SK-N-SH (cell line): ENCODE measurements at regions not wholly inside any gene's neighbourhood (a gene's known extent, or its start where the extent isn't known, plus 50 kb on each side); places are given as distances from the start of the nearest gene placed in this dataset.

ENCODE experiments used
- CTCF ChIA-PET: fragments of 300-600, 350-600 bp; formaldehyde crosslinking; extraction: SDS; loops from one replicate; lab custom pipeline; 2021; lab: Yijun Ruan, JAX
- POLR2A ChIA-PET: fragments of 350-600 bp; sonication (Branson Sonifier 250); formaldehyde crosslinking; extraction: SDS; loops from one replicate; lab custom pipeline; 2020; ENCODE audit warnings: antibody characterized with exemption, inconsistent platforms; lab: Yijun Ruan, JAX
- DNase-seq: peaks from one replicate; pipeline ENCODE4 v3.0.0; 2012
- H2AFZ ChIP-seq: fragments of 200-600 bp; sonication (generic); 2 replicates; pipeline ENCODE4 v1.8.1; 2016; ENCODE audit warnings: antibody characterized with exemption, mild to moderate bottlenecking, low read depth
- H3F3A ChIP-seq: fragments of 200-600 bp; sonication (generic); replicated peaks from 2 replicates; pipeline ENCODE3; 2016; ENCODE audit warnings: antibody characterized with exemption, mild to moderate bottlenecking; ENCODE audit not compliant: insufficient read depth
- H3K27ac ChIP-seq, 2 experiments: fragments of 200-500 bp in 1 of 2; fragments of 200-600 bp in 1 of 2; sonication (Bioruptor generic) in 1 of 2; sonication (generic), shearing (Covaris generic) in 1 of 2; 2 replicates each; pipeline versions ENCODE4 v1.5.1 to v1.6.1; 2014 to 2016; ENCODE audit warnings: low read depth in 2 of 2, inconsistent platforms in 1 of 2, low read length in 1 of 2, mild to moderate bottlenecking in 1 of 2, mixed read lengths in 1 of 2
- H3K27me3 ChIP-seq: fragments of 200-600 bp; sonication (generic), shearing (Covaris generic); 2 replicates; pipeline ENCODE4 v1.6.1; 2016; ENCODE audit warnings: mixed run types; ENCODE audit not compliant: insufficient read depth
- H3K36me3 ChIP-seq, 2 experiments: fragments of 200-500 bp in 1 of 2; fragments of 200-600 bp in 1 of 2; sonication (Bioruptor generic) in 1 of 2; sonication (generic) in 1 of 2; replicated peaks in 1 of 2; 2 replicates each; pipeline versions ENCODE3 to v1.5.1; 2014 to 2016; ENCODE audit warnings: low read length in 1 of 2, mild to moderate bottlenecking in 1 of 2; ENCODE audit not compliant: insufficient read depth in 2 of 2, control insufficient read depth in 1 of 2
- H3K4me1 ChIP-seq, 2 experiments: fragments of 200-500 bp in 1 of 2; fragments of 200-600 bp in 1 of 2; sonication (Bioruptor generic) in 1 of 2; sonication (generic), shearing (Covaris generic) in 1 of 2; 2 replicates each; pipeline versions ENCODE4 v1.5.1 to v1.6.1; 2014 to 2016; ENCODE audit warnings: low read depth in 1 of 2, low read length in 1 of 2, mixed run types in 1 of 2; ENCODE audit not compliant: insufficient read depth in 2 of 2, control insufficient read depth in 1 of 2
- H3K4me2 ChIP-seq: fragments of 200-600 bp; sonication (generic), shearing (Covaris generic); 2 replicates; pipeline ENCODE4 v1.6.1; 2017; ENCODE audit warnings: mixed run types
- H3K4me3 ChIP-seq, 2 experiments: fragments of 200-500 bp in 1 of 2; fragments of 200-600 bp in 1 of 2; sonication (Bioruptor generic) in 1 of 2; sonication (generic), shearing (Covaris generic) in 1 of 2; 2 replicates each; pipeline versions ENCODE4 v1.5.1 to v1.8.1; 2014 to 2016; ENCODE audit warnings: low read depth in 2 of 2, inconsistent platforms in 1 of 2, low read length in 1 of 2, mild to moderate bottlenecking in 1 of 2, mixed read lengths in 1 of 2, moderate library complexity in 1 of 2
- H3K79me2 ChIP-seq: fragments of 200-600 bp; sonication (generic); 2 replicates; pipeline ENCODE4 v1.8.1; 2017; ENCODE audit warnings: mild to moderate bottlenecking; ENCODE audit not compliant: insufficient read depth
- H3K9ac ChIP-seq: fragments of 200-600 bp; sonication (generic); 2 replicates; pipeline ENCODE4 v1.6.1; 2017; ENCODE audit warnings: mixed run types
- H3K9me2 ChIP-seq: fragments of 200-600 bp; sonication (generic); 2 replicates; pipeline ENCODE4 v1.6.1; 2017; ENCODE audit warnings: mixed run types
- H3K9me3 ChIP-seq: fragments of 200-600 bp; sonication (generic); 2 replicates; pipeline ENCODE4 v1.6.1; 2017; ENCODE audit warnings: mixed run types, mild to moderate bottlenecking, moderate library complexity
- H4K20me1 ChIP-seq: fragments of 200-600 bp; sonication (generic); 2 replicates; pipeline ENCODE4 v1.6.1; 2017; ENCODE audit warnings: mild to moderate bottlenecking, mixed run types; ENCODE audit not compliant: insufficient read depth
- CHD2 ChIP-seq: fragments of 150-350 bp; IDR thresholded peaks from 2 replicates; pipeline ENCODE4 v1.6.1; 2018; ENCODE audit warnings: low read length; ENCODE audit not compliant: partially characterized antibody
- EP300 ChIP-seq, 2 experiments: IDR thresholded peaks; 2 replicates each; pipeline versions ENCODE4 v1.4.0 to v1.6.1; 2012; ENCODE audit warnings: borderline replicate concordance in 1 of 2, low read depth in 1 of 2, low read length in 1 of 2
- JUND ChIP-seq: IDR thresholded peaks from 2 replicates; pipeline ENCODE4 v1.4.0; 2012
- NFIC ChIP-seq: IDR thresholded peaks from 2 replicates; pipeline ENCODE4 v1.4.0; 2012; ENCODE audit warnings: borderline replicate concordance
- NRF1 ChIP-seq: IDR thresholded peaks from 2 replicates; pipeline ENCODE4 v1.6.1; 2012; ENCODE audit warnings: low read depth, mild to moderate bottlenecking, low read length
- POLR2AphosphoS5 ChIP-seq: IDR thresholded peaks from 2 replicates; pipeline ENCODE4 v1.6.1; 2012; ENCODE audit warnings: low read depth, low read length
- RAD21 ChIP-seq: IDR thresholded peaks from 2 replicates; pipeline ENCODE4 v1.6.1; 2012; ENCODE audit warnings: mild to moderate bottlenecking, low read length
- RCOR1 ChIP-seq: fragments of 150-350 bp; IDR thresholded peaks from 2 replicates; pipeline ENCODE4 v1.6.1; 2017; ENCODE audit warnings: antibody characterized with exemption, low read length
- RFX5 ChIP-seq: IDR thresholded peaks from 2 replicates; pipeline ENCODE4 v1.6.1; 2012; ENCODE audit warnings: mild to moderate bottlenecking, improper control_type of control experiment, low read length
- SIN3A ChIP-seq: IDR thresholded peaks from 2 replicates; pipeline ENCODE4 v1.6.1; 2012; ENCODE audit warnings: low read depth, mild to moderate bottlenecking, low read length, moderate library complexity, borderline replicate concordance
- TEAD4 ChIP-seq: IDR thresholded peaks from 2 replicates; pipeline ENCODE4 v1.4.0; 2012; ENCODE audit warnings: mild to moderate bottlenecking, borderline replicate concordance; ENCODE audit not compliant: insufficient read depth
- YY1 ChIP-seq: IDR thresholded peaks from 2 replicates; pipeline ENCODE4 v1.4.0; 2012; ENCODE audit warnings: low read depth, mild to moderate bottlenecking
- WGBS: methylation state at CpG from one replicate; pipeline ENCODE4 v1.1.6; 2017; ENCODE audit warnings: low lambda C conversion rate; 5-methylcytosine and 5-hydroxymethylcytosine counted together
- TF ChIP-seq, protein P1 (sequence below): IDR thresholded peaks from 2 replicates; pipeline ENCODE4 v1.4.0; 2012; ENCODE audit warnings: low read depth, borderline replicate concordance
- TF ChIP-seq, protein P2 (sequence below): fragments of 150-350 bp; IDR thresholded peaks from 2 replicates; pipeline ENCODE4 v1.6.1; 2017; ENCODE audit warnings: antibody characterized with exemption, low read length, low read depth, borderline replicate concordance
- TF ChIP-seq, protein P3 (sequence below): fragments of 150-350 bp; IDR thresholded peaks from 2 replicates; pipeline ENCODE4 v1.6.1; 2016; ENCODE audit warnings: mild to moderate bottlenecking, low read depth, low read length
- TF ChIP-seq, protein P4 (sequence below): IDR thresholded peaks from 2 replicates; pipeline ENCODE4 v1.4.0; 2012; ENCODE audit warnings: low read depth
- TF ChIP-seq, protein P5 (sequence below): fragments of 200-600 bp; sonication (generic); IDR thresholded peaks from 2 replicates; pipeline ENCODE4 v1.6.1; 2017; ENCODE audit warnings: antibody characterized with exemption, mild to moderate bottlenecking, moderate library complexity

DNA sequence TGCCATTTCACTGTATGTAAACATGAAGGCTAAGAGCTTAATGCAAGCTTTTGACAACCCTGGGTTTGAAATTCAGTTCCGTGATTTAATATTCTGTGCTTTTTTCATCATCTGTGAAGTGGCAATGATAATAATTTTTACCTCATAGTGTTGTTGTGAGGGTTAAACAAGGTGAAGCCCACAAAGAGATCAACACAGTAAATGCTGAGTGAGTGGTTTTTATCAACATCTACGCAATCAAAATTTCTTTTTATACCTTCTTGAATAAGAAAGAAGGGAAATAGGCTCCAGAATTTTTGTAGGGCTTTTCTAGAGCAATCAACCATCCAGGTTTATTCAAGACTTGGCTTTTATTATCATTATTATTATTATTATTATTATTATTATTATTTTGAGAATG is 490.8 kb downstream of the SOX5 start:
- 33% methylated on average over 2 of the region's 2 CpGs for WGBS
- ChIA-PET CTCF (no interaction called here), POLR2A (no interaction called here)

DNA sequence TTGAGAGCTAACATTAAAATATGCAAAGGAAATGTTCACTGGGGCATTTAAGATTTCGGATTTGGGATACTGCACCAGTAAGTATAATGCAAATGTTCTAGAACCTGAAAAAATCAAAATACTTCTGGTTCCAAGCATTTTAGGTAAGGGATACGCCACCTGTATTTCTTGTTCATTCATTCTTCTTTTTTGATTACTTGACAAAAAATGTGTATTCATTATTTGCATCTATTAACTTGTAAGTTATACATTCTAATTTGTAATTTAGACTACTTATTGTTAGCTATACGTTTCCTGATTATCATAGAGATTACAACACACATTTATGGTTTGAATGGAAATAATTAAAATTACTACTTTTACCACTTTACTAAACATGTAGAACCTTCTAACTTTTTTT is 486.9 kb downstream of the SOX5 start:
- Histone ChIP-seq H3K9me3 (no peaks in the 10 kb centered on the region), H3K4me1 (no peaks in the 10 kb centered on the region), H3K9me2 (no peaks in the 10 kb centered on the region), H3K9ac (no peak overlapping the region), H3K79me2 (no peaks in the 10 kb centered on the region), H4K20me1 (no peaks in the 10 kb centered on the region), H3K36me3 (no peaks in the 10 kb centered on the region), H3K4me2 (no peak overlapping the region), H3K27me3 (no peaks in the 10 kb centered on the region), H3K4me3 (no peak overlapping the region)
- WGBS: 7% methylated on average over 3 of the region's 3 CpGs
- no peak for DNase-seq
- CTCF ChIA-PET: no interaction called here
- TF ChIP-seq, protein P1, sequence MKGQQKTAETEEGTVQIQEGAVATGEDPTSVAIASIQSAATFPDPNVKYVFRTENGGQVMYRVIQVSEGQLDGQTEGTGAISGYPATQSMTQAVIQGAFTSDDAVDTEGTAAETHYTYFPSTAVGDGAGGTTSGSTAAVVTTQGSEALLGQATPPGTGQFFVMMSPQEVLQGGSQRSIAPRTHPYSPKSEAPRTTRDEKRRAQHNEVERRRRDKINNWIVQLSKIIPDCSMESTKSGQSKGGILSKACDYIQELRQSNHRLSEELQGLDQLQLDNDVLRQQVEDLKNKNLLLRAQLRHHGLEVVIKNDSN: no peak
- TF ChIP-seq EP300 (IDR thresholded peaks at IDR 0.05; ENCODE audit: borderline replicate concordance in 1 of 2, low read depth in 1 of 2, low read length in 1 of 2): no peak
- TF ChIP-seq, protein P2, sequence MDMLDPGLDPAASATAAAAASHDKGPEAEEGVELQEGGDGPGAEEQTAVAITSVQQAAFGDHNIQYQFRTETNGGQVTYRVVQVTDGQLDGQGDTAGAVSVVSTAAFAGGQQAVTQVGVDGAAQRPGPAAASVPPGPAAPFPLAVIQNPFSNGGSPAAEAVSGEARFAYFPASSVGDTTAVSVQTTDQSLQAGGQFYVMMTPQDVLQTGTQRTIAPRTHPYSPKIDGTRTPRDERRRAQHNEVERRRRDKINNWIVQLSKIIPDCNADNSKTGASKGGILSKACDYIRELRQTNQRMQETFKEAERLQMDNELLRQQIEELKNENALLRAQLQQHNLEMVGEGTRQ: no peak
- TF ChIP-seq, protein P3, sequence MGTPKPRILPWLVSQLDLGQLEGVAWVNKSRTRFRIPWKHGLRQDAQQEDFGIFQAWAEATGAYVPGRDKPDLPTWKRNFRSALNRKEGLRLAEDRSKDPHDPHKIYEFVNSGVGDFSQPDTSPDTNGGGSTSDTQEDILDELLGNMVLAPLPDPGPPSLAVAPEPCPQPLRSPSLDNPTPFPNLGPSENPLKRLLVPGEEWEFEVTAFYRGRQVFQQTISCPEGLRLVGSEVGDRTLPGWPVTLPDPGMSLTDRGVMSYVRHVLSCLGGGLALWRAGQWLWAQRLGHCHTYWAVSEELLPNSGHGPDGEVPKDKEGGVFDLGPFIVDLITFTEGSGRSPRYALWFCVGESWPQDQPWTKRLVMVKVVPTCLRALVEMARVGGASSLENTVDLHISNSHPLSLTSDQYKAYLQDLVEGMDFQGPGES: no peak
- no peak for TF ChIP-seq JUND
- TF ChIP-seq, protein P4, sequence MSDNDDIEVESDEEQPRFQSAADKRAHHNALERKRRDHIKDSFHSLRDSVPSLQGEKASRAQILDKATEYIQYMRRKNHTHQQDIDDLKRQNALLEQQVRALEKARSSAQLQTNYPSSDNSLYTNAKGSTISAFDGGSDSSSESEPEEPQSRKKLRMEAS: no peak
- TF ChIP-seq TEAD4: no peak
- TF ChIP-seq RFX5: no peak
- TF ChIP-seq NRF1: no peak
- no peak for TF ChIP-seq POLR2AphosphoS5
- TF ChIP-seq CHD2: no peak
- no peak for TF ChIP-seq RAD21
- TF ChIP-seq YY1: no peak
- TF ChIP-seq, all 33 proteins: peak for 0
- Histone ChIP-seq H3K27ac (no peak overlapping the region), H2AFZ (no peak overlapping the region), H3F3A (no peaks in the 10 kb centered on the region)
- POLR2A ChIA-PET: no interaction called here

More for the DNA sequence above, 490.8 kb downstream of the SOX5 start:
- H3K27ac ChIP-seq: no peak overlapping the region
- TF ChIP-seq YY1 (no peak), NFIC (no peak), RFX5 (no peak), SIN3A (no peak), NRF1 (no peak), POLR2AphosphoS5 (no peak), RCOR1 (no peak)
- TF ChIP-seq, protein P4: no peak
- TF ChIP-seq, protein P5, sequence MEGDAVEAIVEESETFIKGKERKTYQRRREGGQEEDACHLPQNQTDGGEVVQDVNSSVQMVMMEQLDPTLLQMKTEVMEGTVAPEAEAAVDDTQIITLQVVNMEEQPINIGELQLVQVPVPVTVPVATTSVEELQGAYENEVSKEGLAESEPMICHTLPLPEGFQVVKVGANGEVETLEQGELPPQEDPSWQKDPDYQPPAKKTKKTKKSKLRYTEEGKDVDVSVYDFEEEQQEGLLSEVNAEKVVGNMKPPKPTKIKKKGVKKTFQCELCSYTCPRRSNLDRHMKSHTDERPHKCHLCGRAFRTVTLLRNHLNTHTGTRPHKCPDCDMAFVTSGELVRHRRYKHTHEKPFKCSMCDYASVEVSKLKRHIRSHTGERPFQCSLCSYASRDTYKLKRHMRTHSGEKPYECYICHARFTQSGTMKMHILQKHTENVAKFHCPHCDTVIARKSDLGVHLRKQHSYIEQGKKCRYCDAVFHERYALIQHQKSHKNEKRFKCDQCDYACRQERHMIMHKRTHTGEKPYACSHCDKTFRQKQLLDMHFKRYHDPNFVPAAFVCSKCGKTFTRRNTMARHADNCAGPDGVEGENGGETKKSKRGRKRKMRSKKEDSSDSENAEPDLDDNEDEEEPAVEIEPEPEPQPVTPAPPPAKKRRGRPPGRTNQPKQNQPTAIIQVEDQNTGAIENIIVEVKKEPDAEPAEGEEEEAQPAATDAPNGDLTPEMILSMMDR: no peak
- TF ChIP-seq, protein P1: no peak
- TF ChIP-seq, all 33 proteins: peak for 0
- no peak overlapping the region for H3K9ac ChIP-seq
- H3K4me2 ChIP-seq: no peak overlapping the region
- H3K79me2 ChIP-seq: no peaks in the 10 kb centered on the region
- no peak overlapping the region for H2AFZ ChIP-seq
- H3K27me3 ChIP-seq: no peaks in the 10 kb centered on the region
- H3K9me2 ChIP-seq: no peaks in the 10 kb centered on the region
- no peak for DNase-seq
- no peaks in the 10 kb centered on the region for H3K9me3 ChIP-seq
- H3K36me3 ChIP-seq: no peaks in the 10 kb centered on the region
- H4K20me1 ChIP-seq: no peaks in the 10 kb centered on the region
- no peaks in the 10 kb centered on the region for H3F3A ChIP-seq
- no peaks in the 10 kb centered on the region for H3K4me1 ChIP-seq
- no peak overlapping the region for H3K4me3 ChIP-seq
